ENCODE measurements at regions not wholly inside any gene's neighbourhood (a gene's known extent, or its start where the extent isn't known, plus 50 kb on each side); places are given as distances from the start of the nearest gene placed in this dataset.

DNA sequence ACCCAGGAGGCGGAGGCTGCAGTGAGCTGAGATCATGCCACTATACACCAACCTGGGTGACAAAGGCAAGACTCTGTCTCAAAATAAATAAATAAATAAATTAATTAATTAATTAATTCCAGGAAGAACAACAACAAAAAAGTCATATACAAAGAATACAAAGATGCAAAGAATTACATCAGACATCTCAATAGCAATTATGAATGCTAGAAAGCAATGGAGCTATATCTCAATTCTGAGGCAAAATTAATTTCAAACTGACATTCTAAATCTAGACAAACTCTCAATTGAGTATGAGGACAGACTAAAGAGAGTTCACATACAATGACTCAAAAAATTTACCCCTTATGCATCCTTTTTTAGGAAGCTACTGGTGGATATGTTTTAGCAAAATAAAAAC, 69.6 kb upstream of the CTNNB1 start:
- H3K36me3 ChIP-seq = no peaks in the 10 kb centered on the region
- no peaks in the 10 kb centered on the region for H3K27me3 ChIP-seq
- no peaks in the 10 kb centered on the region for H3K4me1 ChIP-seq
- 90 to 100% methylated on average over 1 of the region's 1 CpG for WGBS, 2 donors
- no peak for DNase-seq
- TF ChIP-seq POLR2A (IDR thresholded peaks at IDR 0.05) = no peak
- TF ChIP-seq, protein P1, sequence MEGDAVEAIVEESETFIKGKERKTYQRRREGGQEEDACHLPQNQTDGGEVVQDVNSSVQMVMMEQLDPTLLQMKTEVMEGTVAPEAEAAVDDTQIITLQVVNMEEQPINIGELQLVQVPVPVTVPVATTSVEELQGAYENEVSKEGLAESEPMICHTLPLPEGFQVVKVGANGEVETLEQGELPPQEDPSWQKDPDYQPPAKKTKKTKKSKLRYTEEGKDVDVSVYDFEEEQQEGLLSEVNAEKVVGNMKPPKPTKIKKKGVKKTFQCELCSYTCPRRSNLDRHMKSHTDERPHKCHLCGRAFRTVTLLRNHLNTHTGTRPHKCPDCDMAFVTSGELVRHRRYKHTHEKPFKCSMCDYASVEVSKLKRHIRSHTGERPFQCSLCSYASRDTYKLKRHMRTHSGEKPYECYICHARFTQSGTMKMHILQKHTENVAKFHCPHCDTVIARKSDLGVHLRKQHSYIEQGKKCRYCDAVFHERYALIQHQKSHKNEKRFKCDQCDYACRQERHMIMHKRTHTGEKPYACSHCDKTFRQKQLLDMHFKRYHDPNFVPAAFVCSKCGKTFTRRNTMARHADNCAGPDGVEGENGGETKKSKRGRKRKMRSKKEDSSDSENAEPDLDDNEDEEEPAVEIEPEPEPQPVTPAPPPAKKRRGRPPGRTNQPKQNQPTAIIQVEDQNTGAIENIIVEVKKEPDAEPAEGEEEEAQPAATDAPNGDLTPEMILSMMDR (IDR thresholded peaks at IDR 0.05) = no peak
- peaks cover 0 to 27% (median 6%) of the 10 kb centered on the region in 3 donors for H3K9me3 ChIP-seq
- H3K27ac ChIP-seq = no peak overlapping the region
- intact Hi-C loops (cut with DNase I) = no loop called here
- no peak overlapping the region for H3K4me3 ChIP-seq

DNA sequence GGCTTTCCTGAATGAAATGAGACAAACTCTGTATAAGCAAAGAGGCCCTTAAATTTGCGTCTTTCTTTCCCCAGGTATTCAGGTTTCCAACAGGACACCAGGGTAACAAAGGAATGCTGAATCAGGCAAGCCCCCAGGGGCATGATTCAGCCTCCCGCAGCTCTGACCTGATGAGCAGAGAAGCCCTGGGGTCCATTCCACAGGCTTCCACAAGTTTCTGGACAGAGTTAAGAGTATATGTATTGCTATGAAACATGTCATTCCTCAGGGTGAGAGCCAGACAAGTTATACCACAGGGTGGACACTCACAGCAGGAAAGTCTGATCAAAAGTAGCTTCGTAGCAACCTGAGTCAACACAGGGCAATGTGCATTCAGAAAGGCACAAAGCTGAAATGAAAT, 68.1 kb upstream of the CTNNB1 start:
- no peaks in the 10 kb centered on the region for H3K36me3 ChIP-seq
- 52 to 55% methylated on average over 3 of the region's 3 CpGs for WGBS, 2 donors
- H3K9me3 ChIP-seq = peaks cover 0 to 20% (median 6%) of the 10 kb centered on the region in 3 donors
- intact Hi-C loops (cut with DNase I) = no loop called here
- no peaks in the 10 kb centered on the region for H3K27me3 ChIP-seq
- H3K4me3 ChIP-seq = no peak overlapping the region
- TF ChIP-seq, protein P1 (IDR thresholded peaks at IDR 0.05) = no peak
- no peak for TF ChIP-seq POLR2A (IDR thresholded peaks at IDR 0.05)
- DNase-seq = no peak
- no peaks in the 10 kb centered on the region for H3K4me1 ChIP-seq
- no peak overlapping the region for H3K27ac ChIP-seq

DNA sequence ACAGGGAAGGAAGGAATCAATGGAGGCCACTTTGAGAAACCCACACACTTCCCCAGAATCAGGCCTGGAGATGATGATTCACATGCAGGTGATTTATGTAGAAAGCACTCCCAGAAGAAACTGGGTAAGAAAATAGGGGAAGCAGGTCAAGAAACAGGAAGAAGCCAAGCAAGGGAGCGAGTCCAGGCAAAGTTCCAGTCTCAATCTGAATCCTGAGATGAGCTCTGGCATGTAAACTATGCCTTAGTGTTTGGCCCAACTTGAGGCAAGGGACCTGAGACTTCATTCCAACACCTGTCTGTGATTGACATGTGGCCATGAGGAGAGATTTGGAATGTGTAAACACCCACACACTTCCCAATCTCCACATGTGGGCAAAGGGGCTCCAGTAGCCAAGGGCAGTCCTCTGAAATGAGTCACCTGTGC, 61.6 kb upstream of the CTNNB1 start:
- no peaks in the 10 kb centered on the region for H3K4me1 ChIP-seq
- H3K9me3 ChIP-seq = no peaks in the 10 kb centered on the region
- no peak overlapping the region for H3K4me3 ChIP-seq
- no peaks in the 10 kb centered on the region for H3K27me3 ChIP-seq
- intact Hi-C loops (cut with DNase I) = no loop called here
- no peak overlapping the region for H3K27ac ChIP-seq
- 20 to 45% methylated on average over 1 of the region's 1 CpG for WGBS, 2 donors
- H3K36me3 ChIP-seq = no peaks in the 10 kb centered on the region
- DNase-seq = no peak
- TF ChIP-seq, protein P1 (IDR thresholded peaks at IDR 0.05) = no peak
- TF ChIP-seq POLR2A (IDR thresholded peaks at IDR 0.05) = no peak

DNA sequence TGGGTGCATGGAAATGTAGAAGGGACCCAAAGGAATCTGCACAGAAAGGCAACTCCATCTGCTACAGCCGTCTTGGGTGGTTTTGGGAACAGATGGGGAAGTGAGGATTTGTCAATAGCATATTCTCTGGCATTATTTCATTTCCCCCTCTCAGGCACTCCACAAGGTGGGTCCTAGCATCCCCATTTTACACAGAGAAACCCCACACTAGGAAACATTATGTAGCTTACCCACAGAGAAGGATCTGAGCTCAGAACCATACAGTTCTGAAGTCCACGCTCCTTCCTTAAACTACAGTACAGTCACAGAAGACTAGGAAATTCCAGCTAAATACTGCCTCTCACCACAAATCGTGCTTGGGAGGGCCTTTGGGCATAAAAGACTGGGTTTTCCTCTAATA, 61.2 kb upstream of the CTNNB1 start:
- Histone ChIP-seq H3K27me3 (no peaks in the 10 kb centered on the region), H3K9me3 (no peaks in the 10 kb centered on the region), H3K36me3 (no peaks in the 10 kb centered on the region), H3K4me1 (no peaks in the 10 kb centered on the region), H3K4me3 (no peak overlapping the region), H3K27ac (no peak overlapping the region)
- intact Hi-C loops (cut with DNase I) = no loop called here
- TF ChIP-seq, protein P1 (IDR thresholded peaks at IDR 0.05) = no peak
- TF ChIP-seq POLR2A (IDR thresholded peaks at IDR 0.05) = no peak
- WGBS, 2 donors = 60 to 64% methylated on average over 3 of the region's 3 CpGs
- DNase-seq = no peak

DNA sequence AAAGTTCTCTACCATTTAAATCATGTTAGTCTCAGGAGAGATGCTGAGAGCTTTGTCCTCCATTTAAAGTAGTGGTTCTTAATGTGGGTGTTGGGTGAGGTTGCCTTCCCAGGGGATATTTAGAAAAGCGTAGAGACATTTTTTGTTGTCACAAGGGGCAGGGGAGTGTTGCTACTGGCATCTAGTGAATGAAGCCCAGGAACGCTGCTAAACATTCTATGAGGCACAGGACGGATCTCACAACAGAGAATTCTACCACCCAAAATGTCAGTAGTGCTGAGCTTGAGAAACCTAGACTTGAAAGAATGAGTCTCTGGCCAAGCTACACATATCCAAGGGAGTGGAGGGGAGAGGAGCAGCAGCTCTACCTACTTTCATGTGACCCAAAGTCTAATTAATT, 60.7 kb upstream of the CTNNB1 start:
- no peak for DNase-seq
- intact Hi-C loops (cut with DNase I) = no loop called here
- no peaks in the 10 kb centered on the region for H3K27me3 ChIP-seq
- WGBS, 2 donors = 93 to 95% methylated on average over 3 of the region's 3 CpGs
- H3K4me3 ChIP-seq = no peak overlapping the region
- no peaks in the 10 kb centered on the region for H3K4me1 ChIP-seq
- no peak overlapping the region for H3K27ac ChIP-seq
- no peaks in the 10 kb centered on the region for H3K9me3 ChIP-seq
- no peak for TF ChIP-seq POLR2A (IDR thresholded peaks at IDR 0.05)
- TF ChIP-seq, protein P1 (IDR thresholded peaks at IDR 0.05) = no peak
- no peaks in the 10 kb centered on the region for H3K36me3 ChIP-seq

Data from esophagus squamous epithelium (tissue), 5 donors.